Immature natural killer cell (primary cell): ENCODE measurements at regions not wholly inside any gene's neighbourhood (a gene's known extent, or its start where the extent isn't known, plus 50 kb on each side); places are given as distances from the start of the nearest gene placed in this dataset.
"Not testable (repeated sequence)": the region's sequence is repeated elsewhere in the genome, so short reads cannot be mapped to it uniquely, and the experiment has no call there.

Source experiments
- DNase-seq, 3 donors: peaks; one replicate each; pipeline ENCODE4 v3.0.0; 2022; ENCODE audit warnings: mixed read lengths in 1 of 3
- H3K27ac Mint-ChIP-seq, 6 donors: one replicate each; pipeline ENCODE4 v1.8.0; 2020; ENCODE audit warnings: mixed read lengths in 6 of 6, mild to moderate bottlenecking in 5 of 6, inconsistent platforms in 4 of 6, moderate library complexity in 3 of 6
- H3K27me3 Mint-ChIP-seq, 3 donors: one replicate each; pipeline ENCODE4 v1.8.0; 2020 to 2021; ENCODE audit warnings: low read depth in 3 of 3, mild to moderate bottlenecking in 3 of 3, mixed read lengths in 3 of 3, moderate library complexity in 3 of 3, inconsistent platforms in 1 of 3
- H3K36me3 Mint-ChIP-seq, 3 donors: one replicate each; pipeline ENCODE4 v1.8.0; 2020; ENCODE audit warnings: mixed read lengths in 3 of 3, inconsistent platforms in 2 of 3, mild to moderate bottlenecking in 2 of 3
- H3K4me1 Mint-ChIP-seq, 2 donors: one replicate each; pipeline ENCODE4 v1.8.0; 2020; ENCODE audit warnings: inconsistent platforms in 2 of 2, mild to moderate bottlenecking in 2 of 2, mixed read lengths in 2 of 2, moderate library complexity in 1 of 2
- H3K4me3 Mint-ChIP-seq, 5 donors: one replicate each; pipeline ENCODE4 v1.8.0; 2020; ENCODE audit warnings: mild to moderate bottlenecking in 5 of 5, mixed read lengths in 5 of 5, inconsistent platforms in 3 of 5, moderate library complexity in 3 of 5
- H3K9me3 Mint-ChIP-seq, 6 donors: one replicate each; pipeline ENCODE4 v1.8.0; 2020; ENCODE audit warnings: mild to moderate bottlenecking in 6 of 6, mixed read lengths in 6 of 6, inconsistent platforms in 4 of 6, moderate library complexity in 3 of 6

DNA sequence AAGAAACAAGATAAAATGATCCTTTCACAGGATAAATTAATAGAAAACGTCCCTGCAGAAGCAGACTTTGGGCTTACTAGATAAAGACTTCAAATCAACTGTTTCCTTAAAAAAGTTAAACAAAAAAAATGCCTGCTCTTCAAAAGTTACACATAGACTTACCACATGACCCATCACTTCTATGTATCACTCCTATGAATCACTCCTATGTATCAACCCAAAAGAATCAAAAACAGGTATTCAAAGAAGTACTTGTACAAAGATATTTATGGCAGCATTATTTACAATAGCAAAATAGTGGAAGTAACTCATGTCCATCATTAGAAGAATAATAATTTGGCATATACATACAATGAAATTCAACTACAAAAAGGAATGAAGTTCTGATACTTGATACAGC is 56.3 kb upstream of the PRDM9 start:
- Mint-ChIP-seq H3K9me3 (peaks cover 9 to 69% (median 44%) of the 10 kb centered on the region in 6 donors), H3K27me3 (peaks cover 0 to 1% (median 0%) of the 10 kb centered on the region in 3 donors), H3K36me3 (peaks cover 0 to 3% (median 0%) of the 10 kb centered on the region in 3 donors), H3K27ac (no peak overlapping the region), H3K4me3 (no peak overlapping the region), H3K4me1 (no peaks in the 10 kb centered on the region)
- DNase-seq = no peak

DNA sequence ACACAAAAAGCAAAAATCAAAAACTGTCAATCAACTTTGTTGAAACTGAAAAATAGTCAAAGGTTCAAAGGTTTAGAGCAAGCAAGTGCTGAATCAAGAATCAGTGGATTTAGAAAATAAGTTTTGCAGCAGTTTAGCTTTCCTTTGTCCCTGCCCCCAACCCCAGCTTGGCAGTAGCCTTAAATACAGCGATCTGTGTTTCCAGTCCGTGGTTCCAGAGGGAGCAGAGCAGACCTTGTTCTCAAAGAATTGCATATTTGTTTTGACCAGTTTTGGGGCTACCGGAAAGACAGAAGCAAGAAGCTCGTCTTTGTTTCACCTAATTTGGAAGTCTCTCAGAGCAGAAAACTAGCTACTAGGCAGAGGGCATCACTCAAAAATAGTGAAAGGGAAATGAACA is 57.2 kb upstream of the PRDM9 start:
- no peak overlapping the region for H3K27ac Mint-ChIP-seq
- no peaks in the 10 kb centered on the region for H3K4me1 Mint-ChIP-seq
- peaks cover 0 to 1% (median 0%) of the 10 kb centered on the region in 3 donors for H3K27me3 Mint-ChIP-seq
- no peak for DNase-seq
- H3K4me3 Mint-ChIP-seq = no peak overlapping the region
- peaks cover 9 to 64% (median 39%) of the 10 kb centered on the region in 6 donors for H3K9me3 Mint-ChIP-seq
- peaks cover 0 to 3% (median 0%) of the 10 kb centered on the region in 3 donors for H3K36me3 Mint-ChIP-seq

- Mint-ChIP-seq H3K27me3 (no peaks in the 10 kb centered on the region), H3K9me3 (peaks cover 2 to 60% (median 34%) of the 10 kb centered on the region in 6 donors), H3K4me3 (no peak overlapping the region), H3K4me1 (no peaks in the 10 kb centered on the region), H3K27ac (no peak overlapping the region), H3K36me3 (peaks cover 0 to 3% (median 0%) of the 10 kb centered on the region in 3 donors)
- DNase-seq = no peak
Observed at GRCh38 chr5:23448627-23449026, 58.8 kb upstream of the PRDM9 start.

- Mint-ChIP-seq H3K27me3 (no peaks in the 10 kb centered on the region), H3K36me3 (no peaks in the 10 kb centered on the region), H3K9me3 (peaks cover 2 to 50% (median 32%) of the 10 kb centered on the region in 6 donors), H3K4me3 (no peak overlapping the region), H3K27ac (no peak overlapping the region), H3K4me1 (no peaks in the 10 kb centered on the region)
- no peak for DNase-seq
Observed at GRCh38 chr5:23446424-23446823, 61.0 kb upstream of the PRDM9 start.

- peaks cover 2 to 50% (median 28%) of the 10 kb centered on the region in 6 donors for H3K9me3 Mint-ChIP-seq
- H3K4me3 Mint-ChIP-seq = no peak overlapping the region
- no peak for DNase-seq
- H3K4me1 Mint-ChIP-seq = no peaks in the 10 kb centered on the region
- no peaks in the 10 kb centered on the region for H3K27me3 Mint-ChIP-seq
- H3K27ac Mint-ChIP-seq = no peak overlapping the region
- H3K36me3 Mint-ChIP-seq = no peaks in the 10 kb centered on the region
Observed at GRCh38 chr5:23445573-23445972, 61.8 kb upstream of the PRDM9 start.

GRCh38 chr5:23440703-23441102 is 66.7 kb upstream of the PRDM9 start:
- DNase-seq = no peak
- H3K27me3 Mint-ChIP-seq = no peaks in the 10 kb centered on the region
- no peak overlapping the region for H3K4me3 Mint-ChIP-seq
- H3K36me3 Mint-ChIP-seq = no peaks in the 10 kb centered on the region
- H3K4me1 Mint-ChIP-seq = no peaks in the 10 kb centered on the region
- peaks cover 5 to 52% (median 20%) of the 10 kb centered on the region in 6 donors for H3K9me3 Mint-ChIP-seq
- no peak overlapping the region for H3K27ac Mint-ChIP-seq

DNA sequence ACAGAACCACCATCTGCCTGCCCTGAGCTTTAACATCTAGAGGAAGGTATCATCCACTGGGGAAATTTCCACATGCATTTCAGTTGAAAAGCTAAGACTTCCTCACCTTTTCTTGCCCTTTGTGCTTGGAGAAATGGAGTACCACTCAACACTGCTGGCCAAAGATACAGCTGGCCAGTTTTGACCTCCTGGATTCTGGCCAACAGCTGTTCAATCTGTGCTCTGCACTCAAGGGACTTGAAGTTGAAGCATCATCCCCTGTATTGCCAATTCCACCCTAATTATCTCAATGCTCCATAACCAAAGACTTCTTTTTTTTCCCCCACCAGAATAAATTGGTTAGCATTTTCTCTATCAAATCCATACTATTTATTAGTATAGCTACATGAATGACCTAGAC is 70.4 kb upstream of the PRDM9 start:
- Mint-ChIP-seq H3K4me1 (no peaks in the 10 kb centered on the region), H3K27me3 (no peaks in the 10 kb centered on the region), H3K36me3 (no peaks in the 10 kb centered on the region), H3K27ac (no peak overlapping the region), H3K9me3 (peaks cover 5 to 47% (median 20%) of the 10 kb centered on the region in 6 donors), H3K4me3 (no peak overlapping the region)
- DNase-seq = no peak

DNA sequence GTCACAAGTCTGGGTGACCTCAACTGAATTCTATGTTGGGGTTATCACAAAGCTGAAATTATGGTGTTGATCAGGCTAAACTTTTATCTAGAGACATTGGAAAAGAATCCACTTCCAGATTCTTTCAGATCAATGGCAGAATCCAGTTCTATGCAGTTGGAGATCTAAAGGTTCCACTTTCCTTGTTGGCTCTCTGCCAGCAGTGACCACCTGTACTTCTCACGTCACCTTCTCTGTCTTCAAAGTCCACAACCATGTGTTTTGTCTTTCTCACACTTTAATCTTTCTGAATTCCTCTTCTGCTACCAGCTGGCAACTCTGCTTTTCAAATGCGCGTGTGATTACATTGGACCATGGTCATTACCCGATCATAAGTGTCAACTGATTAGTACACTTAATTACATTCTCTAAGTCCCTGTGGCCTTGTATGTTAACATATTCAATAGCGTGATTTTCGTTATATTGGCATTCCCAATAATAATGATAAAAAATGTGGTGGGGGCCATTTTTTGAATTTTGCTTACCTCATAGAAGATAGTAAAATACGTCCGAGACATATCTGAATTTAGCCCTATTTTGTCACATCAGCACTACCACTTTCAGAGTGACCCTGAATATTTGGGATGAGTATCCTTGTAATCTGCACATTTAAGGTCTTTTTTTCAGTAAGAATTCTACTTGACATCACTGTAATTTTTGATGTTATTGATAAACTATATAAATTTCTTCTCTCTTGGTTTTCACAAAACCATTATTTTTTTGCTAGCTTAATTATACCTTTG is 73.7 kb upstream of the PRDM9 start:
- DNase-seq = no peak
- Mint-ChIP-seq H3K27me3 (no peaks in the 10 kb centered on the region), H3K36me3 (no peaks in the 10 kb centered on the region), H3K9me3 (peaks cover 5 to 33% (median 21%) of the 10 kb centered on the region in 6 donors), H3K4me3 (no peak overlapping the region), H3K4me1 (no peaks in the 10 kb centered on the region), H3K27ac (no peak overlapping the region)

GRCh38 chr5:23428705-23429104 is 78.7 kb upstream of the PRDM9 start:
- Mint-ChIP-seq H3K9me3 (peaks cover 10 to 38% (median 19%) of the 10 kb centered on the region in 6 donors), H3K27me3 (no peaks in the 10 kb centered on the region), H3K36me3 (no peaks in the 10 kb centered on the region), H3K4me3 (no peak overlapping the region), H3K27ac (no peak overlapping the region), H3K4me1 (no peaks in the 10 kb centered on the region)
- DNase-seq = no peak

GRCh38 chr5:23420214-23420613 is 87.2 kb upstream of the PRDM9 start:
- peaks cover 11 to 33% (median 22%) of the 10 kb centered on the region in 6 donors for H3K9me3 Mint-ChIP-seq
- not testable (repeated sequence) for H3K27ac Mint-ChIP-seq, H3K27me3 Mint-ChIP-seq, DNase-seq, H3K4me3 Mint-ChIP-seq, H3K36me3 Mint-ChIP-seq, H3K4me1 Mint-ChIP-seq

GRCh38 chr5:23419115-23419514 is 88.3 kb upstream of the PRDM9 start:
- Mint-ChIP-seq H3K4me1 (no peaks in the 10 kb centered on the region), H3K27me3 (no peaks in the 10 kb centered on the region), H3K36me3 (peaks cover 0 to 4% (median 0%) of the 10 kb centered on the region in 3 donors), H3K4me3 (no peak overlapping the region), H3K27ac (no peak overlapping the region), H3K9me3 (peaks cover 11 to 38% (median 26%) of the 10 kb centered on the region in 6 donors)
- DNase-seq = no peak

DNA sequence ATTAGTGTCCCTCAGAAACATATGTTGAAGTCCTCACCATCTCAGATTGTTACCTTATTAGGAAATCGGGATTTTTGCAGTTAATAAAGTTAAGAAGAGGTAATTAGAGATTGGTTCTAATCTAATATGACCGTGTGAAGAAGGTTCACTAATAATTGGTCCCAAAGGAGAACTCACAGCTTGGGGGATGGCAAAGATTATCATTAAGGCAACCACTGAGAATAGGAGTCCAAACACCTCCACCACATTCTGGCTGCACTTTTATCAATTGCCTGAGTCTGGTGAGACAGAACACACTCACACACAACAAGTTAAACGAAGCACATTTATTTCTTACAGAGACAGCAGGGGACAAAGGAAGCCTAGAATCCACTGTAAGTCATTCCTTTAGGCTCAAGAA is 94.9 kb upstream of the PRDM9 start:
- Mint-ChIP-seq H3K4me3 (no peak overlapping the region), H3K27ac (no peak overlapping the region), H3K36me3 (peaks cover 0 to 12% (median 0%) of the 10 kb centered on the region in 3 donors), H3K27me3 (no peaks in the 10 kb centered on the region), H3K4me1 (no peaks in the 10 kb centered on the region), H3K9me3 (peaks cover 5 to 50% (median 32%) of the 10 kb centered on the region in 6 donors)
- no peak for DNase-seq

GRCh38 chr5:23411994-23412393 is 95.4 kb upstream of the PRDM9 start:
- DNase-seq = no peak
- Mint-ChIP-seq H3K27ac (no peak overlapping the region), H3K9me3 (peaks cover 5 to 54% (median 34%) of the 10 kb centered on the region in 6 donors), H3K4me3 (no peak overlapping the region), H3K4me1 (no peaks in the 10 kb centered on the region), H3K27me3 (no peaks in the 10 kb centered on the region), H3K36me3 (peaks cover 0 to 12% (median 0%) of the 10 kb centered on the region in 3 donors)

GRCh38 chr5:23411200-23411599 is 96.2 kb upstream of the PRDM9 start:
- no peak overlapping the region for H3K27ac Mint-ChIP-seq
- no peaks in the 10 kb centered on the region for H3K4me1 Mint-ChIP-seq
- peaks cover 5 to 58% (median 36%) of the 10 kb centered on the region in 6 donors for H3K9me3 Mint-ChIP-seq
- H3K27me3 Mint-ChIP-seq = no peaks in the 10 kb centered on the region
- no peak overlapping the region for H3K4me3 Mint-ChIP-seq
- DNase-seq = no peak
- H3K36me3 Mint-ChIP-seq = peaks cover 0 to 12% (median 0%) of the 10 kb centered on the region in 3 donors

GRCh38 chr5:23410775-23411174 is 96.6 kb upstream of the PRDM9 start:
- not testable (repeated sequence) for H3K27ac Mint-ChIP-seq, H3K27me3 Mint-ChIP-seq, DNase-seq, H3K4me3 Mint-ChIP-seq, H3K4me1 Mint-ChIP-seq
- peaks cover 5 to 53% (median 34%) of the 10 kb centered on the region in 6 donors for H3K9me3 Mint-ChIP-seq
- peaks cover 0 to 11% (median 0%) of the 10 kb centered on the region in 3 donors for H3K36me3 Mint-ChIP-seq
